ENCODE measurements at regions not wholly inside any gene's neighbourhood (a gene's known extent, or its start where the extent isn't known, plus 50 kb on each side); places are given as distances from the start of the nearest gene placed in this dataset.

- DNase-seq = peak; percentile 62
These were observed 137.3 kb upstream of the FRMD4A start for GRCh38 chr10:14468023-14468441.

- no peak for DNase-seq
These were observed 135.5 kb upstream of the FRMD4A start for GRCh38 chr10:14466257-14466656.

DNA sequence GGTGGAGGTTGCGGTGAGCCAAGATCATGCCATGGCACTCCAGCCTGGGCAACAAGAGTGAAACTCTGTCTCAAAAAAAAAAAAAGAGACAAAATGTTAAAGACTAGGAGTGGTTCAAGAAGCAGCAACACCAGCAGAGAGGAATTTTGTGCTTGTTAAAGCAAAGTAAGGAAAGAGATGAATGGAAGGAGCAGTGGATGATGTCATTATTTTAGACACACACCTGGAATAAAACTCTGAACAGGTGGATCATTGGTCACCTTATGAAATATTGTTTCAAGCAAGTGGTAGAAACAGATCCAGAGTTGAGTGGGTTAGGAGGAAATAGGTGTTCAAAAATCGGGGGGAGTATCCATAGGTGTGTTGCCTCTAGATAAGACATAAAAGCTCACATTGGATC, 129.7 kb upstream of the FRMD4A start:
- no peak for DNase-seq

GRCh38 chr10:14459665-14460064, 128.9 kb upstream of the FRMD4A start:
- no peak for DNase-seq

DNA sequence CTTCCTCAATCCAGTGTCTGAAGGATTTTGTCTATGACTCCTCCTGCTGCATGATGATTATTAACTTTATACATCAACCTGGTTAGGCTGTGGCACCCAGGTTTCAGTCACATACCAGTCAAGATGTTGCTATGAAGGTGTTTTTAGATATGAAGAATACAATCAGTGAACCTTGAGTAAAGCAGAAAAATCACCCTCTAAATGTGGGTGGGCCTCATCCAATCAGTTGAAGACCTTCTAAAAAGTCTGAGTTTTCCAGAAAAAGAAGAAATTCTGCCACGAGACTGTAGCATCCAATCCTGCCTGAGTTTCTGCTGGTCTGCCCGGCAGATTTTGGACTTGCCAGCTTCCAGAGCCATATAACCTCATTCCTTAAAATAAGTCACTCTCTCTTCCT, 126.1 kb upstream of the FRMD4A start:
- DNase-seq = no peak

- no peak for DNase-seq
These were observed 125.6 kb upstream of the FRMD4A start for GRCh38 chr10:14456218-14456869.

DNA sequence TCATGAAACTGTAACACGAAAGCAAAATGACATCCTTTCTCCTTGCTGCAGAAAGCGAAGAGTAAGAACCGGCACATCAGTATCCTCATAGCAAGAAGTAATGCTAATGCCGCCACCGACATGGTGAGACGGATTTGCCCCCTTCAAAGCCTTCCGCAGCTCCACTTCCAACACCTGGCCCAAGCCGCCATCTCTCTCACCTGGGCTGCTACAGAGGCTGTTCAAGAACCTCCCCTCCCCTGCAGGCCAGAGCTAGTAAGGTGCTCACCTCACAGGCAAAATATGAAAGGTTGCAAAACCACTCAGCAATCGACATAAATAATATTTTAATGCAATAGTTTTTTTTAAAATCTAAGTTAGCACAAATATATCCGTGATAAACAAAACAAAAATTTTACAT, 123.9 kb upstream of the FRMD4A start:
- DNase-seq = no peak

DNA sequence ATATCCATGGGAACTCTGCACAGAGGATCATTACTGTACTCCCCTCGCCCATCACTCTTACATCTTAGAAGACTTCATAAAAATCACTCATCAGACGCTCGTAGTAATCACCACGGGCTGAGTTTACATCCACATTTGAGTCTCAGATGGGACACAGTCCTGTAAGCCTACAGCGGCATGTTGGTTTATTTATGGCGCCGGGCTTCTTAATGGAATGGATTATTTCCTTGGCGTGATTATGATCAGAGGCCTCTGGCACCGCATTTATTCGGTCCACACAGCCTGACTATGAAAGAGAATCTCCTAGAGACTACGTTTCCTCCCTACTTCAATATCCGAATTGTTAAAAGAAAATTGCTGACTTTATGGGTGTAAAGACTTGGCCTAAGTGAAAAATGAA, 123.5 kb upstream of the FRMD4A start:
- DNase-seq = no peak

DNA sequence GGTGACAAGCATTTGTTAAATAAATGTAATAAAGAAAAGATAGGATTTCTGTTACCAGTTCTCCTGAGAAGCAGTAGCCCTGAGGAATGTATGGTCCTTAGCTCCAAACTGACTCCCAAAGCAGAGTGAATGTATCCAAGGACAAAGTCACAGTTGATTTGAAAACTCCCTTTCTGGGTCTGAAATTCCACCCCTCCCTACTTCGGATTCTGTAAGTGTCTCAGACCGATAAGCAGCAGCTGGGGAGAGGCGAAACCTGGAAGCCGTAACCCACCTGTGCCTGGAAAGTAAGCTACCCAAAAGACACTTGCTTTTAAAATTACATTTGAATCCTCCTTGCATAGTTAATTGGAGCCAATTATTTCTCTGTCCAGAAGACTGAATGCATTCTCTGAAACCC, 122.9 kb upstream of the FRMD4A start:
- no peak for DNase-seq

DNA sequence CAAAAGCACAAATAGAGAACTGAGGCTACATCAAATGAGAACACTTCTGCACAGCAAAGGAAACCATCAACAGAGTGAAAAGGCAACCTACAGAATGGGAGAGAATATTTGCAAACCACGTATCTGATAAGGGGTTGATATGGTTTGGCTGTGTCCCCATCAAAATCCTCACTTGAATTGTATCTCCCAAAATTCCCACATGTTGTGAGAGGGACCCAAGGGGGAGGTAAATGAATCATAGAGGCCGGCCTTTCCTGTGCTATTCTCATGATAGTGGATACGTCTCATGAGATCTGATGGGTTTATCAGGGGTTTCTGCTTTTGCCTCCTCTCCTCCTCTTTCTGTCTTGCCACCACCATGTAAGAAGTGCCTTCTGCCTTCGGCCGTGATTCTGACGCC, 120.6 kb upstream of the FRMD4A start:
- no peak for DNase-seq

DNA sequence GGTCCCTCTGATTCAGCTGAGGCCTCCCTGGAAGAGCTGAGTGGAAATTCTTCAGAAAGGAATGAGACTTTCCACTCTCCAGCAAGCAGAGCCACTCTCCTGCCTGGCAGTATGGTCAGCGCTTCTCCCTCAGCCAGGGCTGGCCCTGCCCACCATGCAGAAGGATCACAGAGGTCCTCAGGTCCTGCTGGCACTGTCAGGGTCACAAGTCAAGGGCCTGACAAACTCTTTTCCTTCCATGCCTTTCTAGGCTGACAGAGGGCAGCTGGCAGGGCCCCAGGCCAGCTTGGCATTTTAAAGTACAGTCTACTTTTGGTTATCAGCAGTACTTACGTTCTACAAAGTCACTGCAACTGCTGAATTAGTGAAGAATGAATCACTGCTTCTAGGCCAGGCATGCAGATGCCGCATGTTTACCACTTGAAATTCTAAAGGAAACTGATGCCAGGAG, 119.3 kb upstream of the FRMD4A start:
- DNase-seq = no peak

GRCh38 chr10:14449293-14449815, 118.6 kb upstream of the FRMD4A start:
- DNase-seq = no peak

DNA sequence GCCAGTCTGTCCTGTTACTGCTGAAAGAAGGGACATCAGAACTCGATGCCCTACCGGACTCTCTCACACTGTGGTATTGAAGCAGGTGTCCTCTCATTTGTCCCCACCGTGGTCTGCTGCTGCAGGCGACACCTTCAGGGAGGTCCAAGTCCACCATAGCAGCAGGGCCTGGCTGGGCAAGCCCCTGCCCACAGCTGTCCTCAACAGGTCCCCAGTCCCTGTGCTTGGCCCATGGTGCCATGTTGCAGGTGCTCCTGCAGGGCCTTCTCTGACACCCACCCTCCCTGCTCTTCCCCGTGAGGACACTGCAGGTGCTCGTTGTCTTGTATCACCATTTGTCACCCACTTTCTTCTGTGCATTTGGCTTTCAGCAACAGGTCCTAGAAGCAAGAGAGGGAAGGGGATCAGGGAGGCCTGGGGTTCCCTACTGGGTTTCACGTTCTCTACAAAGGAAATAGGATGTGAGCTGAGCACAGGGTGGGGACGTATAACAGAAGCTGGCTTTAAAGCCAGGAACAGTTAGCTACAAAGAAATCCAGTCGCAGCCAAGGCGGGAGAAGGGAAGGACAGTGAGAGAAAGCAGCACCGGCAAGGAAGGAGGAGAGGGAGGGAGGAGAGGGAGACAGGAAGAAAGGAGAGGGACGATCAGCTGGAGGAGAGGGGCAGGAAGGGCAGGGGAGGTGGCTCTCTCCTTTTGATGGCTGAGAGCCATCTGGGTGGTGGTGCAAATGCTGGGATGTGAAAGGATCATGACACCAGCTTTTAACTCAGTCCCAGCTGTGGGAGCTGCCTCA, 117.7 kb upstream of the FRMD4A start:
- no peak for DNase-seq

- no peak for DNase-seq
These were observed 116.5 kb upstream of the FRMD4A start for GRCh38 chr10:14447094-14447839.

- DNase-seq = no peak
These were observed 108.9 kb upstream of the FRMD4A start for GRCh38 chr10:14439451-14440259.

- no peak for DNase-seq
These were observed 107.9 kb upstream of the FRMD4A start for GRCh38 chr10:14438576-14438975.

DNA sequence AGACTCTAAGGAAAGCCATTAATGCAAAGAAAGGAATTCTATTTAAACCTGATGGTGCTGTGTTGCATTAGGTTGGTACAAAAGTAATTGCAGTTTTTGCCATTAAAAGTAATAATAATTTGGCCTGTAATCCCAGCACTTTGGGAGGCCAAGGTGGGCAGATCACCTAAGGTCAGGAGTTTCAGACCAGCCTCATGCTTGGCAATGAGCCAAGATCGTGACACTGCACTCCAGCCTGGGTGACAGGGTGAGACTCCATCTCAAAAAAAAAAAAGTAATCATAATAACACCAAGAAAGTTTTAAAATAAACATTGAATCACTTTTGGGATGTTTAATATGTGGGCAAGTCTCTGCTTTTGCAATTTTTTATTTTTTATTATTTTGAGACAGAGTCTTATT, 107.3 kb upstream of the FRMD4A start:
- no peak for DNase-seq

DNA sequence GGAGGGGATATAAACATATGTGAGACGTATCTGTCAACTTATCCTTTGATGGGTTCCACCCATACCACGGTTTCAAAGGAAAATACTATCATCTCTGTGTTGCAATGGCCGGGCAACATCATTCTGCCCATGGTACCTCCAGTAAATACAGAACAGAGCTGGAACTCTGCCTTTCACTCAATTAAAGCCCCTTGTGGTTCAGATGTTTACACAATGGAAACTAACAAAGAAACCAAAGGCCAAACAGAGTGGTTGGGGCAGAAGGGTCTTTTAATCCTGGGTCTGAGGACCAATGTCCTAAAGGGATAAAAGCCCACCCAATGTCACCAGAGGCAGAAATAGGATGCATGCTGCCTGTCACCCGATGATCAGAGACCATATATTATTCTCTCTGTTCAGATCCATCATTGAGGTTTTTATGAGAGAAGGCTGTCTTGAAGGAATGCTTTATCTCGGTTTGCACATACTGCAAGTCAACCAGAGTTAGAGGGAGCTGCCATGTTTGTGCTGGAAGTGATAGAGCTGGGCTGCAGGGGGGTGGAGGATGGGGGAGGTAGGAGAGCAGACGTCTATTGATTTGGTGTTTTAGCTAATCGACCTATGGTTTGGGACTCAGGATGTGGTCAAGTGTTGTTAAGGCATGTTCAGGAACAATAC, 105.4 kb upstream of the FRMD4A start:
- no peak for DNase-seq

- no peak for DNase-seq
These were observed 102.4 kb upstream of the FRMD4A start for GRCh38 chr10:14433147-14433546.

DNA sequence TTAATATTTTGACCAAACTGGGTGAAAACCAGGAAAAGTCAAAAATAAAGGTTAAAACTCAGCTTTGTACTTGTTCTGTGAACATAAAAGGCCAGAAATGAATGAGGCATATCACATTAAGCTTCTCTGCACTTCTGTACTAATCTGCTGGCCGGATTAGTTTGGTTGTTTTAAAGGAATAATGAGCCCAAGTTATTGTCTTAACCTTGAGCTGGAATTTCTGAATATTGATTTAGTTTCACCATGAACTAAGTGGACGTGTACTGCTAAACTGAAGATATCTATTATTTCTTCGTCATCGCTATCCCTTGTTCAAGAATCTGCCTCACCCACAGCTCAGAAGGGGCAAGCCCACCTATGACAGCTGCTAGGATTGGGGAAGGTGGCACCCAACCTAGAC, 101.1 kb upstream of the FRMD4A start:
- no peak for DNase-seq

DNA sequence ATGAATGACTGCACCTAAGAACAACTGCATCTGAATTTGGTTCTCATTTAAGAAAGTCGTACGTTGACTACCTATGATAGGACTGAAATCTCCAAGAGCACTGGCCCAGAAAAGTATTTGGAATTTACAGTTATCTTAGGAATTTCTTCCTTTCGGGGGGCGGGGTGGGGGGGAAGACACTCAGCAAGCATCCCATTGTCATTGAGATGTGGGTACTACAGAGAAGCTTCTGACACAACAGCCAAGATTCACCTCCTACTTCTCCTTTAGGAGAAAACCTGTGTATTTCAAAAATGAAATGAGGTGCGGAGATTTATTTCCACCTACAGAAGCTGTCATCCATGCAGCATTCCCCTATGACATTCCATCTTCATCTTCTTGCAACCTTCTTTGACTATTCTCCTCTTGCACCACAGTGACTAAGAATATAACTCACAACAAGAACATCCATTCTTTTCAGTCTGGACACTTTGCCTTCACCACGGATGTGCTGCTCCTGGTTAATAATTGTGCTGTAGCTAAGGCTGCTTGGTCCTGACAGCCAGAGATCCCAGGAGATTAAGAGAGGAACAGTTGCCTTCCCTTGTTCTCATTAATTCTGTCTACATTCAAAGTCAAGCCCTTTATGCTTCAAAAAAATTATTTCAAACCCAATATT, 98.4 kb upstream of the FRMD4A start:
- no peak for DNase-seq

- no peak for DNase-seq
These were observed 94.3 kb upstream of the FRMD4A start for GRCh38 chr10:14425034-14425433.
